Calu3 (cell line): ENCODE measurements at regions not wholly inside any gene's neighbourhood (a gene's known extent, or its start where the extent isn't known, plus 50 kb on each side); places are given as distances from the start of the nearest gene placed in this dataset.

Source experiments
- BruUV-seq: library from RNA; stranded (reverse); fragments of 400-500 nt; replicated peaks from 2 replicates; lab custom pipeline; 2021; lab: Mats Ljungman, UMichigan
- CTCF ChIA-PET: fragments of 300-600 bp; sonication (Branson Sonifier 250); formaldehyde crosslinking; loops from one replicate; lab custom pipeline; 2022; ENCODE audit warnings: antibody characterized with exemption; lab: Charles Lee
- DNase-seq: peaks from one replicate; pipeline ENCODE4 v3.0.0; 2022
- H3K27ac Mint-ChIP-seq: one replicate; pipeline ENCODE4 v1.8.0; 2022; ENCODE audit warnings: mixed read lengths; ENCODE audit not compliant: unreplicated experiment
- H3K27me3 Mint-ChIP-seq: one replicate; pipeline ENCODE4 v1.8.0; 2022; ENCODE audit warnings: mixed read lengths; ENCODE audit not compliant: unreplicated experiment
- H3K36me3 Mint-ChIP-seq: one replicate; pipeline ENCODE4 v1.8.0; 2022; ENCODE audit warnings: mild to moderate bottlenecking, moderate library complexity, mixed read lengths; ENCODE audit not compliant: insufficient read depth, unreplicated experiment
- H3K4me1 Mint-ChIP-seq: one replicate; pipeline ENCODE4 v1.8.0; 2022; ENCODE audit warnings: mild to moderate bottlenecking, low read depth, mixed read lengths; ENCODE audit not compliant: unreplicated experiment
- H3K4me3 Mint-ChIP-seq: one replicate; pipeline ENCODE4 v1.8.0; 2022; ENCODE audit warnings: mild to moderate bottlenecking, low read depth, moderate library complexity, mixed read lengths; ENCODE audit not compliant: unreplicated experiment
- H3K9me3 Mint-ChIP-seq: one replicate; pipeline ENCODE4 v1.8.0; 2022; ENCODE audit warnings: low read depth, mixed read lengths; ENCODE audit not compliant: unreplicated experiment
- CTCF ChIP-seq: fragments of 200-600 bp; IDR thresholded peaks from one replicate; pipeline ENCODE4 v1.8.0; 2022; ENCODE audit warnings: antibody characterized with exemption; ENCODE audit not compliant: unreplicated experiment
- intact Hi-C: fragments of 100-400 bp; cut with micrococcal nuclease; formaldehyde crosslinking; loops from one replicate; pipeline ENCODE4 v1.10.0; 2022; ENCODE audit not compliant: unreplicated experiment

GRCh38 chr2:70356941-70357683 is 55.2 kb upstream of the FAM136A start:
- no peaks in the 10 kb centered on the region for H3K36me3 Mint-ChIP-seq
- no peak for DNase-seq

GRCh38 chr2:70354264-70354949 is 52.5 kb upstream of the FAM136A start:
- Mint-ChIP-seq H3K27ac (no peak overlapping the region), H3K27me3 (no peaks in the 10 kb centered on the region), H3K36me3 (no peaks in the 10 kb centered on the region), H3K4me3 (no peak overlapping the region), H3K4me1 (peaks cover 26% of the 10 kb centered on the region), H3K9me3 (no peaks in the 10 kb centered on the region)
- TF ChIP-seq CTCF, result no peak
- intact Hi-C loops, result no loop called here
- CTCF ChIA-PET, result no interaction called here
- DNase-seq, result no peak
- BruUV-seq, result no TSS peak

More at GRCh38 chr2:70356941-70357683, 55.2 kb upstream of the FAM136A start:
- Mint-ChIP-seq H3K27me3 (no peaks in the 10 kb centered on the region), H3K4me3 (no peak overlapping the region), H3K27ac (no peak overlapping the region), H3K9me3 (peaks cover 2% of the 10 kb centered on the region), H3K4me1 (peaks cover 37% of the 10 kb centered on the region)
- intact Hi-C loops, result no loop called here
- CTCF ChIA-PET, result interaction anchor here (0.5 to 1.2 kb wide), 2 partner anchors 39 to 260 kb away, joined by 3 read pairs; no protein-coding TSS in a partner anchor
- no TSS peak for BruUV-seq
- no peak for TF ChIP-seq CTCF
